Esophagus squamous epithelium (tissue), 5 donors: ENCODE measurements at regions not wholly inside any gene's neighbourhood (a gene's known extent, or its start where the extent isn't known, plus 50 kb on each side); places are given as distances from the start of the nearest gene placed in this dataset.
"Not testable (repeated sequence)": the region's sequence is repeated elsewhere in the genome, so short reads cannot be mapped to it uniquely, and the experiment has no call there.

Source experiments
- DNase-seq: peaks from one replicate; lab custom pipeline; 2025; lab: John Stamatoyannopoulos, UW
- H3K27ac ChIP-seq, 4 donors: fragments of 200-600 bp; sonication (generic); one replicate each; pipeline ENCODE4 v1.5.1; 2016 to 2019; ENCODE audit warnings: mild to moderate bottlenecking in 1 of 4
- H3K27me3 ChIP-seq, 4 donors: fragments of 200-600 bp; sonication (generic); 1 replicate in 3 of 4; 2 replicates in 1 of 4; pipeline versions ENCODE4 v1.5.1 to v1.6.0; 2017 to 2021; ENCODE audit warnings: antibody characterized with exemption in 1 of 4
- H3K36me3 ChIP-seq, 3 donors: fragments of 200-600 bp; sonication (generic); one replicate each; pipeline ENCODE4 v1.5.1; 2016 to 2019
- H3K4me1 ChIP-seq, 3 donors: fragments of 200-600 bp; sonication (generic); one replicate each; pipeline ENCODE4 v1.5.1; 2017 to 2019
- H3K4me3 ChIP-seq, 4 donors: fragments of 200-600 bp; sonication (generic); 1 replicate in 3 of 4; 2 replicates in 1 of 4; pipeline ENCODE4 v1.5.1; 2016 to 2019; ENCODE audit warnings: mild to moderate bottlenecking in 2 of 4, moderate library complexity in 1 of 4
- H3K9me3 ChIP-seq, 3 donors: fragments of 200-600 bp; sonication (generic); one replicate each; pipeline ENCODE4 v1.5.1; 2016 to 2019
- POLR2A ChIP-seq, 4 donors: fragments of 450-650 bp; IDR thresholded peaks; one replicate each; pipeline ENCODE4 v1.6.1; 2017; ENCODE audit warnings: antibody characterized with exemption in 4 of 4, mild to moderate bottlenecking in 4 of 4, moderate library complexity in 3 of 4
- WGBS, 2 donors: methylation state at CpG; one replicate each; pipeline ENCODE4 v1.1.5; 2018; 5-methylcytosine and 5-hydroxymethylcytosine counted together
- intact Hi-C: fragments of 100-400 bp; cut with DNase I; formaldehyde crosslinking; loops from one replicate; pipeline ENCODE4 v1.15.0; 2022
- TF ChIP-seq, protein P1 (sequence below), 6 experiments: fragments of 450-650 bp in 4 of 6; fragments of 200-600 bp in 2 of 6; sonication (generic) in 2 of 6; IDR thresholded peaks; one replicate each; pipeline ENCODE4 v1.5.1; 2016 to 2019; ENCODE audit warnings: antibody characterized with exemption in 6 of 6, mild to moderate bottlenecking in 4 of 6, moderate library complexity in 4 of 6
- donor health status: DM: yes; HTN: yes; CAD: no.

DNA sequence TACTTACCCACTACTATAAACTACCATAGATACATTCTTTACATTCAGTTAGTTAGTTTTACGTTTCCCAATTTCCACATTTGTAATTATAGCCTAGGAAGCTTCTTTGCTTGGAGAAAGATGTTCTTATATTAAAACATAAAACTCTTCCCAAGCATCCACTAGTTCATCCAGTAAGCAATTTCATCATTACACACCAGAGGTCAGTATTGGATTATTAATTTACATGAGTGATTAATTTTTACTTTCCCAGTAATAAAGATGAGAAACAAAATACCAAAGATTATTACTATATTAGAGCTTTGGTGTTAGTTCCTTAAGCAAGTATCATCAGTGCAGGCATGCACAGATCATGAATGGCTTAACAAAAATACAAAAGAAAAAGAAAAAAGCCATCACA, 518.4 kb downstream of the TUBA3C start:
- intact Hi-C loops = not testable (repeated sequence)

DNA sequence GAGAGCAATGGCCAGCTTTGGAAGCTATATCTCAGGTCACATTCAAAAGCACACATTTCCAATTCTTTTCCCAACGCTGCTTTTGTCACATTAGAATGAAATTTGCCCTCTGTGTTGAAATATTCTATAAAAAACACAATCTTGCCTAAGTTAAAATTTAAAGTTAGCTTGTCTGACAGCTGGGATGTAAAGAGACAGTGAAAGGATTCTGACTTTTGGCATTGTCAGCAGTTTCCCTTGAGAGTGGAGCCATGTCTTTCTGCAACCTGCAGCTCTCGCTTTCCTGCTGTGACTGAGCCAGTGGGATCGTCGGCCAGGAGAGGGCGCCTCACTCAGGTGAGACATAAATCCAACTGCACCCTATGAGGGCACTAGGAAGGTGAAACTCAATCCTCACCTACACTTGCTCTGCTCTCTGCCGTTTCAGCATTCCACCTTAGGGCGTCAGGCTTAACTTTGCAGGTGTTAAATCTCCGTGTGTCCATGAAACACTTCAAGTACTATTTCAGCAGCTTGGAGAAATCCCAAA, 537.9 kb downstream of the TUBA3C start:
- TF ChIP-seq, protein P1, sequence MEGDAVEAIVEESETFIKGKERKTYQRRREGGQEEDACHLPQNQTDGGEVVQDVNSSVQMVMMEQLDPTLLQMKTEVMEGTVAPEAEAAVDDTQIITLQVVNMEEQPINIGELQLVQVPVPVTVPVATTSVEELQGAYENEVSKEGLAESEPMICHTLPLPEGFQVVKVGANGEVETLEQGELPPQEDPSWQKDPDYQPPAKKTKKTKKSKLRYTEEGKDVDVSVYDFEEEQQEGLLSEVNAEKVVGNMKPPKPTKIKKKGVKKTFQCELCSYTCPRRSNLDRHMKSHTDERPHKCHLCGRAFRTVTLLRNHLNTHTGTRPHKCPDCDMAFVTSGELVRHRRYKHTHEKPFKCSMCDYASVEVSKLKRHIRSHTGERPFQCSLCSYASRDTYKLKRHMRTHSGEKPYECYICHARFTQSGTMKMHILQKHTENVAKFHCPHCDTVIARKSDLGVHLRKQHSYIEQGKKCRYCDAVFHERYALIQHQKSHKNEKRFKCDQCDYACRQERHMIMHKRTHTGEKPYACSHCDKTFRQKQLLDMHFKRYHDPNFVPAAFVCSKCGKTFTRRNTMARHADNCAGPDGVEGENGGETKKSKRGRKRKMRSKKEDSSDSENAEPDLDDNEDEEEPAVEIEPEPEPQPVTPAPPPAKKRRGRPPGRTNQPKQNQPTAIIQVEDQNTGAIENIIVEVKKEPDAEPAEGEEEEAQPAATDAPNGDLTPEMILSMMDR (IDR thresholded peaks at IDR 0.05) = peak in 2 of 6 experiments; percentile 17
- H3K9me3 ChIP-seq, intact Hi-C loops, H3K27ac ChIP-seq, H3K4me1 ChIP-seq, H3K27me3 ChIP-seq, H3K36me3 ChIP-seq, H3K4me3 ChIP-seq, DNase-seq: not testable (repeated sequence)
- 17 to 54% methylated on average over 4 to 7 of the region's 8 CpGs for WGBS, 2 donors

More for the DNA sequence above, 518.4 kb downstream of the TUBA3C start:
- WGBS, 2 donors = no CpG with 5 or more reads among the region's 1 CpG
- not testable (repeated sequence) for H3K36me3 ChIP-seq, H3K27ac ChIP-seq, H3K9me3 ChIP-seq, H3K27me3 ChIP-seq, H3K4me3 ChIP-seq, H3K4me1 ChIP-seq, DNase-seq
- TF ChIP-seq, protein P1 (IDR thresholded peaks at IDR 0.05) = peak in 2 of 6 experiments; percentile 7 to 22

DNA sequence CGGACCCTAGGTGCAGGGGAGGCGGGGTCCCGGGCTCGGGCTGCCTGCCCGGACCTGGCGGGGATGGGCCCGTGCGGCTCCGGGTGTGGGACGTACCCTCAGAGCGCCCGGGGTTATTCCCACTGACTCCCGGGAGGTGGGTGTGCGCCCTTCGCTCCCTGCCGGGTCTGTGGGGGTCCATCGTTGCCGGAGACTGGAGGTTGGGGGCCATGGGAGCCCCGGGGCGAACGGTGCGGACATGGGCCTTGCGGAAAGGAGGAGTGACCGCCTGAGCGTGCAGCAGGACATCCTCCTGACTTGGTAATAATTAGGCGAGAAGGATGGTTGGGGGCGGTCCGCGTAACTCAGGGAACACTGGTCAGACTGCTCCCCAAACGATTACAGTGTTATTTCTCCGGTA, 552.7 kb downstream of the TUBA3C start:
- H3K27me3 ChIP-seq, H3K4me3 ChIP-seq, H3K9me3 ChIP-seq, H3K27ac ChIP-seq, intact Hi-C loops, H3K36me3 ChIP-seq, DNase-seq, H3K4me1 ChIP-seq: not testable (repeated sequence)
- 83% methylated on average over 5 of the region's 31 CpGs; no CpG with 5 or more reads in 1 of the 2 donors for WGBS, 2 donors

DNA sequence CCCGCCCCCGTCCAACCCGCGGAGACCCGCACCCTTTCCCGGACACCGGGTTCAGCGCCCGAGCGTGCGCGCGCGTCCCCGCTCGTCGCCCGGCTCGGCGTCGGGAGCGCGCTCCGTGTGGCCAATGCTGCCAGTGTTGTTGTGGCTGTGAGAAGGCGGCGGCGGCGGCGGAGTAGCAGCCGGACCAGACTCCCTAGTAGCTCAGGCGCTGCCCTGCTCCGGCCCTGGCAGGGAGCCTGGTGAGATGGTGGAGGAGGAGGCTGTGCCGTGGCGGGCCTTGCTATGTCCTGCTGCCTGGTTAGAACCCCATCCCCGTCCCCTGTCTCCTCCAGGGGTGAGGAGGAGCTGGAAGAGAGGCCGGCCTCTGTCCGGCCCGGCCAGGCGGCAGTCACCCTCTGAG, 553.2 kb downstream of the TUBA3C start:
- DNase-seq = no peak
- no CpG with 5 or more reads among the region's 39 CpGs for WGBS, 2 donors
- no peaks in the 10 kb centered on the region for H3K4me1 ChIP-seq
- H3K4me3 ChIP-seq = no peak overlapping the region
- H3K9me3 ChIP-seq = peaks cover 0 to 9% (median 0%) of the 10 kb centered on the region in 3 donors
- H3K27me3 ChIP-seq = no peaks in the 10 kb centered on the region
- no peak overlapping the region for H3K27ac ChIP-seq
- no peak for TF ChIP-seq POLR2A (IDR thresholded peaks at IDR 0.05)
- TF ChIP-seq, protein P1 (IDR thresholded peaks at IDR 0.05) = no peak
- intact Hi-C loops = no loop called here
- no peaks in the 10 kb centered on the region for H3K36me3 ChIP-seq

DNA sequence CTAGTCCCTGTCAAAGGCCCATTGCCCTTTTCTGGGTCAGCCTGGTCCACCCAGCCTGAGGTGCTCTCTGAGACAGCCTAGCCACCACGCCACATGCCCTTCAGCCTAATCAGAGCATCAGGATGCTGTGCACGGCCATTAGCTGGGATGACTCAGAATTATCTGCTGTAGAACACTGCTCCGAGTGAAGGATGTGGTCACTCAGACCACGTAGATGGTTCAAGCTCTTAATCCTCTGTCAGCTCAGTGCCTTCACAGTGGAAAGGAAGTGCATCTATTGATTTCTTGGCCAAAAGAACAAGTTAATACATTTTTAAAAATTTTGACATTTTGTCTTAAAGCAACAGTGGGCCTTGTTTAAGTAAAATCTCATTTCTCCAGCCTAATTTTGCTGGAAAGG, 557.6 kb downstream of the TUBA3C start:
- H3K27me3 ChIP-seq, H3K36me3 ChIP-seq, H3K4me1 ChIP-seq, H3K27ac ChIP-seq, DNase-seq, H3K4me3 ChIP-seq, intact Hi-C loops, H3K9me3 ChIP-seq: not testable (repeated sequence)
- 39% methylated on average over 4 of the region's 4 CpGs; no CpG with 5 or more reads in 1 of the 2 donors for WGBS, 2 donors

DNA sequence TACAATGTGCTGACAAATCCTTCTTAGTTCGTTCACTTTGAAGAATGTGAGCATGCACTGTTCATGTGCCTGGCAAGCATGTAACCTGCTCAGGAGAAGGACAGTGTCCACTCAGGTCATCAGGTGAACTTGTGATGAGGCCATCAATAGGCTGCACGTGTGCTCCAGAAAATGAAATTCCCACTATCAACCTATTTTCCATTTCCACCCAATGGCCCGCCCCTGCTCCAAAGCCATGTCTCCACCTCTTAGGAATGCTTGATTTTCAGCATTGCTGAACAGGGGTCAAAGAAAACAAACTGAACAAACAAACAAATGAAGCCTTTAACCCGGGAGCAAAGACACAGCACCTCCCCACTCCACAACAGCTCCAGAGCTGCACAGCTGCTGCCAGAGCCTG, 563.2 kb downstream of the TUBA3C start:
- DNase-seq, H3K9me3 ChIP-seq, H3K36me3 ChIP-seq, H3K27me3 ChIP-seq, intact Hi-C loops, H3K4me1 ChIP-seq, H3K27ac ChIP-seq, H3K4me3 ChIP-seq: not testable (repeated sequence)
- WGBS, 2 donors = 55% methylated on average over 2 of the region's 4 CpGs; no CpG with 5 or more reads in 1 of the 2 donors

DNA sequence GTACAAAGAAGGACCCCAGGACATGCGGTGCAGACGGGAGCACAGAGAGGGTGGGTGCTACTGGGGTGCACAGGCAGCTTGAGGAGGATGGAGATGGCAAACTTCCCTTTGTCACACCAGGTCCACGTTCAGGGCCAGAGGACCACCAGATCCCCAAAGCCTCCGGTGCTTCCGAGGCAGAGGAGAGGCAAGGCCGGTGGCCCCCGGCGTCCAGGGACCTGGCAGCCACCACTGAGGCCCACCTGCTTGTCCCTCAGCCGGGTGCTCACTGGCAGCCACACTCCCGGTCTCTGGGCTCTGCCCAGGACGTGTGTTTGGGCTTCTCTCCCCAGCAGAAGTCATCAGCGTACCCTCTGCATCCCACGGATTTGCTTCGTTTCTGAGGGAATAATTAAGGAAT, 571.1 kb downstream of the TUBA3C start:
- DNase-seq, H3K4me1 ChIP-seq, H3K27ac ChIP-seq, intact Hi-C loops, H3K9me3 ChIP-seq, H3K27me3 ChIP-seq, H3K36me3 ChIP-seq, H3K4me3 ChIP-seq: not testable (repeated sequence)
- 84% methylated on average over 3 of the region's 14 CpGs; no CpG with 5 or more reads in 1 of the 2 donors for WGBS, 2 donors

DNA sequence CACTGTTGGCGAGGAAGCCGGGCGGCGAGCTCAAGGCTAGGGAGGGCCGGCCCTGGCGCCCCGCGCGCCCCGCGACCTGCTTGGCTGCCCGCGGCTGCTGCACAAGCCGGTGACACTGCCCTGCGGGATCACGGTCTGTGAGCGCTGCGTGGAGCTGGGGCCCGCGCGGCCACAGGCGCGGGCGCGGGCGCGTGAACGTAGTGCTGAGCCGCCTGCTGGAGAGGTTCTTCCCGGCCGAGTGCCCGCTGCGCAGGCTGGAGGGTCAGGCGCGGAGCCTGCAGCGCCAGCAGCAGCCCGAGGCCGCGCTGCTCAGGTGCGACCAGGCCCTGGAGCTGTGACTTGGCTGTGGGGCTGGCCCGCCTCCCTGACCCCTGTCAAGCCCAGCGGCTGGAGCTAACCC, 572.3 kb downstream of the TUBA3C start:
- intact Hi-C loops, H3K36me3 ChIP-seq, H3K27ac ChIP-seq, H3K9me3 ChIP-seq, DNase-seq, H3K27me3 ChIP-seq, H3K4me1 ChIP-seq, H3K4me3 ChIP-seq: not testable (repeated sequence)
- no CpG with 5 or more reads among the region's 42 CpGs for WGBS, 2 donors

DNA sequence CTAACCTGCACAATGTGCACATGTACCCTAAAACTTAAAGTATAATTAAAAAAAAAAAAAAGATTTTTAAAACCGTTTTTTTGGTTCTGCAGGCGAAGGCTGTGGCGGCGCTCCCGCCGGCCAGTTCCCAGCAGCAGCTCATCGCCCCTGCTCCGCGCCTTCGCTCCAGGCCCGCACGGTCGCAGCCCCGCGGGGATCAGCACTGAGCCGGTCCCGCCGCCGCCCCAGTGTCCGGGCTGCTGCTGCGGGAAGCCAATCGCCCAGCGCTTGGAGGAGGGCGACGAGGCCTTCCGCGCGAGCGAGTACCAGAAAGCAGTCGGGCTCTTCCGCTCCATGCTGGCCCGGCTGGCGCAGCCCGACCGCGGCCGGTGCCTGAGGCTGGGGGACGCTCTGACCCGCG, 572.8 kb downstream of the TUBA3C start:
- H3K4me3 ChIP-seq, H3K27ac ChIP-seq, intact Hi-C loops, H3K9me3 ChIP-seq, DNase-seq, H3K36me3 ChIP-seq, H3K27me3 ChIP-seq, H3K4me1 ChIP-seq: not testable (repeated sequence)
- 33% methylated on average over 1 of the region's 40 CpGs; no CpG with 5 or more reads in 1 of the 2 donors for WGBS, 2 donors

DNA sequence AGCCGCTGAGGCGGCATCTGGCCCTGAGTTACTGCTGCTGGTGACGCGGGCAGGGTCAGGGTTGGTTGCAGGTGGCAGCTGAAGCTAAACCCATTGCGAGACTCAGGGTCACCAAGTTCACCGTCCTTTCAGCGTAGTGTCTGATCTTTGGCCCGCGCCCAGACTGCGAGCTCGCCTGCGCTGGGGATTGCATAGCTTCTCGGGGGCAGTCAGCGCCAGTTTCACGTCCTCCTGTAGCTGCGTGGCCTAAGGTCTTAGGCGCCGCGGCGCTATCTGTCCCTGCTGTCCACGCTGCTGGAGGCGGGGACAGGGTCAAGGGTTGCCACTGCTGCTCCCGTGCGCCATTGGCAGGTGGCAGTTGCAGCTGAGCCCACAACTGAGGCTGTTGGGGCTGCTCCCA, 581.3 kb downstream of the TUBA3C start:
- 85% methylated on average over 4 of the region's 24 CpGs; no CpG with 5 or more reads in 1 of the 2 donors for WGBS, 2 donors
- H3K36me3 ChIP-seq, H3K27ac ChIP-seq, H3K27me3 ChIP-seq, DNase-seq, intact Hi-C loops, H3K4me1 ChIP-seq, H3K4me3 ChIP-seq, H3K9me3 ChIP-seq: not testable (repeated sequence)
